Naive thymus-derived CD4-positive, alpha-beta T cell (primary cell): ENCODE measurements at regions not wholly inside any gene's neighbourhood (a gene's known extent, or its start where the extent isn't known, plus 50 kb on each side); places are given as distances from the start of the nearest gene placed in this dataset.
"Not testable (repeated sequence)": the region's sequence is repeated elsewhere in the genome, so short reads cannot be mapped to it uniquely, and the experiment has no call there.

Experiments
- ATAC-seq: fragments of 150-1000 bp; cut with Tn5 transposase; 2 replicates; pipeline ENCODE4 v1.10.0; 2021; ENCODE audit warnings: mild to moderate bottlenecking, moderate library complexity
- CTCF ChIA-PET: fragments of 350-600 bp; sonication (Branson Sonifier 250); formaldehyde crosslinking; loops from one replicate; lab custom pipeline; 2021; ENCODE audit warnings: antibody characterized with exemption; lab: Charles Lee
- POLR2A ChIA-PET: fragments of 350-600 bp; sonication (Branson Sonifier 250); formaldehyde crosslinking; loops from one replicate; lab custom pipeline; 2021; ENCODE audit warnings: antibody characterized with exemption, inconsistent platforms; lab: Charles Lee
- DNase-seq, 9 donors: peaks; one replicate each; pipeline versions ENCODE4 v3.0.0 to v3.0.0-alpha.2; 2020 to 2022; ENCODE audit warnings: mixed read lengths in 1 of 9
- H3K27ac ChIP-seq: one replicate; pipeline ENCODE4 v1.7.0; 2013; ENCODE audit warnings: mild to moderate bottlenecking, low read depth, low read length, moderate library complexity
- H3K27me3 ChIP-seq, 2 donors: one replicate each; pipeline ENCODE4 v1.7.0; 2013; ENCODE audit warnings: low read length in 2 of 2, mild to moderate bottlenecking in 2 of 2, moderate library complexity in 2 of 2; ENCODE audit not compliant: control insufficient read depth in 2 of 2, insufficient read depth in 2 of 2
- H3K36me3 ChIP-seq, 3 experiments: 1 replicate in 2 of 3; 2 replicates in 1 of 3; pipeline ENCODE4 v1.7.0; 2013; ENCODE audit warnings: low read length in 3 of 3, mild to moderate bottlenecking in 3 of 3, moderate library complexity in 1 of 3; ENCODE audit not compliant: insufficient read depth in 3 of 3, control insufficient read depth in 2 of 3
- H3K4me1 ChIP-seq, 2 donors: one replicate each; pipeline ENCODE4 v1.7.0; 2013; ENCODE audit warnings: low read length in 2 of 2, mild to moderate bottlenecking in 2 of 2, moderate library complexity in 1 of 2; ENCODE audit not compliant: control insufficient read depth in 2 of 2, insufficient read depth in 2 of 2
- H3K4me3 ChIP-seq: 2 replicates; pipeline ENCODE4 v1.7.0; 2013; ENCODE audit warnings: mild to moderate bottlenecking, low read length
- H3K9me3 ChIP-seq, 3 experiments: 1 replicate in 2 of 3; 2 replicates in 1 of 3; pipeline ENCODE4 v1.7.0; 2013; ENCODE audit warnings: low read length in 3 of 3; ENCODE audit not compliant: control insufficient read depth in 2 of 3
- H3K27ac Mint-ChIP-seq, 9 donors: one replicate each; pipeline ENCODE4 v1.8.0; 2020 to 2022; ENCODE audit warnings: mixed read lengths in 9 of 9, mild to moderate bottlenecking in 8 of 9, moderate library complexity in 5 of 9, inconsistent platforms in 2 of 9
- H3K27me3 Mint-ChIP-seq, 5 donors: one replicate each; pipeline ENCODE4 v1.8.0; 2021 to 2022; ENCODE audit warnings: mixed read lengths in 5 of 5, mild to moderate bottlenecking in 1 of 5
- H3K36me3 Mint-ChIP-seq, 5 donors: one replicate each; pipeline ENCODE4 v1.8.0; 2020 to 2022; ENCODE audit warnings: mixed read lengths in 5 of 5, mild to moderate bottlenecking in 3 of 5, inconsistent platforms in 1 of 5
- H3K4me1 Mint-ChIP-seq, 7 donors: one replicate each; pipeline ENCODE4 v1.8.0; 2020 to 2022; ENCODE audit warnings: mixed read lengths in 7 of 7, mild to moderate bottlenecking in 3 of 7, inconsistent platforms in 1 of 7
- H3K4me3 Mint-ChIP-seq, 10 donors: one replicate each; pipeline ENCODE4 v1.8.0; 2020 to 2022; ENCODE audit warnings: mild to moderate bottlenecking in 10 of 10, mixed read lengths in 10 of 10, moderate library complexity in 6 of 10, inconsistent platforms in 2 of 10
- H3K9me3 Mint-ChIP-seq, 11 donors: one replicate each; pipeline ENCODE4 v1.8.0; 2020 to 2022; ENCODE audit warnings: mixed read lengths in 11 of 11, mild to moderate bottlenecking in 4 of 11, inconsistent platforms in 1 of 11, moderate library complexity in 1 of 11
- intact Hi-C, 2 donors: fragments of 100-400 bp; cut with micrococcal nuclease; formaldehyde crosslinking; loops; one replicate each; pipeline ENCODE4 v1.15.1; 2023

GRCh38 chr5:18798058-18798457 is 1163.8 kb downstream of the TAF11L14 start:
- Mint-ChIP-seq H3K27me3 (no peaks in the 10 kb centered on the region), H3K27ac (no peak overlapping the region), H3K9me3 (peaks cover 0 to 3% (median 0%) of the 10 kb centered on the region in 11 donors), H3K4me3 (no peak overlapping the region), H3K36me3 (no peaks in the 10 kb centered on the region), H3K4me1 (peaks cover 0 to 4% (median 0%) of the 10 kb centered on the region in 7 donors)
- intact Hi-C loops, result no loop called here
- Histone ChIP-seq H3K36me3 (no peaks in the 10 kb centered on the region), H3K4me3 (no peak overlapping the region), H3K9me3 (no peaks in the 10 kb centered on the region), H3K27ac (no peak overlapping the region), H3K4me1 (no peaks in the 10 kb centered on the region), H3K27me3 (no peaks in the 10 kb centered on the region)
- no peak for DNase-seq
- ChIA-PET POLR2A (no interaction called here), CTCF (interaction anchor here (1.1 kb wide), 1 partner anchor 17 kb away, joined by 3 read pairs; no protein-coding TSS in a partner anchor)
- ATAC-seq, result no peak

GRCh38 chr5:18799482-18800128 is 1165.3 kb downstream of the TAF11L14 start:
- no peak for ATAC-seq
- Histone ChIP-seq H3K36me3 (no peaks in the 10 kb centered on the region), H3K27ac (no peak overlapping the region), H3K4me3 (no peak overlapping the region), H3K27me3 (no peaks in the 10 kb centered on the region), H3K9me3 (no peaks in the 10 kb centered on the region), H3K4me1 (no peaks in the 10 kb centered on the region)
- H3K36me3 Mint-ChIP-seq, result no peaks in the 10 kb centered on the region
- no peaks in the 10 kb centered on the region for H3K27me3 Mint-ChIP-seq
- CTCF ChIA-PET, result no interaction called here
- POLR2A ChIA-PET, result no interaction called here
- peaks cover 0 to 4% (median 0%) of the 10 kb centered on the region in 7 donors for H3K4me1 Mint-ChIP-seq
- intact Hi-C loops, result no loop called here
- peaks cover 0 to 3% (median 0%) of the 10 kb centered on the region in 11 donors for H3K9me3 Mint-ChIP-seq
- no peak overlapping the region for H3K27ac Mint-ChIP-seq
- DNase-seq, result no peak
- H3K4me3 Mint-ChIP-seq, result no peak overlapping the region

DNA sequence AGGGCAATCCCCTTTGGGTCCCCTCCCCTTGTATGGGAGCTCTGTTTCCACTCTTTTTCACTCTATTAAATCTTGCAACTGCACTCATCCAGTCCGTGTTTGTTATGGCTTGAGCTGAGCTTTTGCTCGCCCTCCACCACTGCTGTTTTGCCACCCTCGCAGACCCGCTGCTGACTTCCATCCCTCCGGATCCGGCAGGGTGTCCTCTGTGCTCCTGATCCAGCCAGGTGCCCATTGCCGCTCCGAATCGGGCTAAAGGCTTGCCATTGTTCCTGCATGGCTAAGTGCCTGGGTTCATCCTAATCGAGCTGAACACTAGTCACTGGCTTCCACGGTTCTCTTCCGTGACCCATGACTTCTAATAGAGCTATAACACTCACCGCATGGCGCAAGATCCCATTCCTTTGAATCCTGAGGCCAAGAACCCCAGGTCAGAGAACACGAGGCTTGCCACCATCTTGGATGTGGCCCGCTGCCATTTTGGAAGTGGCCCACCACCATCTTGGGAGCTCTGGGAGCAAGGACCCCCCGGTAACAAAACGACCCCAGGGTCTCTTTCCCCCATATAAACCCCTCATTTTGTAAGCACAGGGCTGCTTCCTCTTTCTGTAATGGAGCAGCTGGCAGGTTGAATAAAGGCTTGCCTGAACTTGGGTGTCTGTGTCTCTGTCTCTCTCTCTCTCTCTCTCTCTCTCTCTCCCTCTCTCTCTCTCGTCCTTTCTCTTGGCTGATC is 1166.2 kb downstream of the TAF11L14 start:
- H3K27ac ChIP-seq, result no peak overlapping the region
- Mint-ChIP-seq H3K9me3 (peaks cover 0 to 3% (median 0%) of the 10 kb centered on the region in 11 donors), H3K4me1 (peaks cover 0 to 4% (median 0%) of the 10 kb centered on the region in 7 donors), H3K4me3 (no peak overlapping the region), H3K27me3 (no peaks in the 10 kb centered on the region), H3K36me3 (no peaks in the 10 kb centered on the region), H3K27ac (no peak overlapping the region)
- H3K4me1 ChIP-seq, result no peaks in the 10 kb centered on the region
- H3K27me3 ChIP-seq, result no peaks in the 10 kb centered on the region
- no peaks in the 10 kb centered on the region for H3K9me3 ChIP-seq
- ATAC-seq (no peak), DNase-seq (no peak)
- ChIA-PET POLR2A (no interaction called here), CTCF (no interaction called here)
- no peak overlapping the region for H3K4me3 ChIP-seq
- H3K36me3 ChIP-seq, result no peaks in the 10 kb centered on the region
- intact Hi-C loops, result no loop called here

GRCh38 chr5:18801413-18801812 is 1167.2 kb downstream of the TAF11L14 start:
- not testable (repeated sequence) for ATAC-seq
- POLR2A ChIA-PET, result interaction anchor here (0.6 kb wide), 1 partner anchor 10 kb away, joined by 3 read pairs; no protein-coding TSS in a partner anchor

DNA sequence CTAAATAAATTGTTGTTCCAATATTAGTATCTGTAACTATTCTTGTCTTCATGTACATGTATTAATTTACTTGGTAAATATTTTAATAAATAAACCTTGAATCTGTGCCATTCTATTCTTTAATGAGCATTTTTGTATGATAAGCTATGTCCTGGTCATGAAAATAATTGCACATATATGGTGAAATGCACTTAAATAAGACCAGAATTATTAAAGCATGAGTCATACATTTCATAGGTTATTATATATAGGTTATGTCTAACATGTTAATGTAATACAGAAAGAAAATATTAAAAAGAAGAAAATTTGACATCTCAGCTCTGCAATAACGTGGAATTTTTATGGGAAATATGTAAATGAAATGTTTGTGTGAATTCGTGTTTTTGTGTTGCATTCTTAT is 1168.1 kb downstream of the TAF11L14 start:
- H3K36me3 Mint-ChIP-seq, result no peaks in the 10 kb centered on the region
- Histone ChIP-seq H3K27me3 (no peaks in the 10 kb centered on the region), H3K4me1 (no peaks in the 10 kb centered on the region), H3K27ac (no peak overlapping the region), H3K4me3 (no peak overlapping the region), H3K36me3 (no peaks in the 10 kb centered on the region), H3K9me3 (no peaks in the 10 kb centered on the region)
- H3K4me1 Mint-ChIP-seq, result peaks cover 0 to 4% (median 0%) of the 10 kb centered on the region in 7 donors
- intact Hi-C loops, result no loop called here
- H3K27ac Mint-ChIP-seq, result no peak overlapping the region
- CTCF ChIA-PET, result interaction anchor here (0.7 kb wide), 1 partner anchor 1060 kb away, joined by 4 read pairs; no protein-coding TSS in a partner anchor
- no peak overlapping the region for H3K4me3 Mint-ChIP-seq
- ATAC-seq (no peak), DNase-seq (no peak)
- POLR2A ChIA-PET, result no interaction called here
- no peaks in the 10 kb centered on the region for H3K27me3 Mint-ChIP-seq
- peaks cover 0 to 3% (median 0%) of the 10 kb centered on the region in 11 donors for H3K9me3 Mint-ChIP-seq

More at GRCh38 chr5:18801413-18801812, 1167.2 kb downstream of the TAF11L14 start:
- H3K4me3 Mint-ChIP-seq, H3K36me3 Mint-ChIP-seq, DNase-seq, H3K36me3 ChIP-seq, H3K4me1 Mint-ChIP-seq, H3K4me1 ChIP-seq, H3K9me3 Mint-ChIP-seq, CTCF ChIA-PET, H3K4me3 ChIP-seq, H3K27ac ChIP-seq, H3K27me3 Mint-ChIP-seq, H3K9me3 ChIP-seq, H3K27ac Mint-ChIP-seq, H3K27me3 ChIP-seq, intact Hi-C loops: not testable (repeated sequence)

DNA sequence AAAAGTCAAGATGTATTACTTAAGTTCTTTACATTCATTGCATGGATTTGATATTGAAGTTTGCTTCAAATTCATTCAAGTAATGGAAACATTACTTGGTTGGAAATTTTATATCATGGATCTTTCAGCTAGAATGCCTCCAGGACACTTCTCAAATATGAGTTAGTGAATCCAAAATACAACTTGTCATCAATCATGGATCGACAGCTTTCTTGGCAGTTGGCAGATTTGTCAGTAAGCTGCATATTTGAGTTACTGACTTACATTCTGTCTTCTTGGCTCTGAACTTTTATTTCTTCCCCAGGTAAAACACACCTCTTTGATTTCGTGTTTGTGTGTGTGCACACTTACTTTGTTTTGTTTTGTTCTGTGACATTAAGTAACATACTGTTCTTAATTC is 1171.1 kb downstream of the TAF11L14 start:
- DNase-seq, result no peak
- peaks cover 0 to 2% (median 0%) of the 10 kb centered on the region in 11 donors for H3K9me3 Mint-ChIP-seq
- H3K4me3 ChIP-seq, result no peak overlapping the region
- H3K27ac ChIP-seq, result no peak overlapping the region
- intact Hi-C loops, result no loop called here
- no peaks in the 10 kb centered on the region for H3K36me3 Mint-ChIP-seq
- H3K4me1 Mint-ChIP-seq, result peaks cover 0 to 4% (median 0%) of the 10 kb centered on the region in 7 donors
- no peaks in the 10 kb centered on the region for H3K27me3 ChIP-seq
- no peaks in the 10 kb centered on the region for H3K36me3 ChIP-seq
- peaks cover 0 to 5% (median 0%) of the 10 kb centered on the region in 5 donors for H3K27me3 Mint-ChIP-seq
- CTCF ChIA-PET, result no interaction called here
- no peak overlapping the region for H3K4me3 Mint-ChIP-seq
- no peaks in the 10 kb centered on the region for H3K4me1 ChIP-seq
- POLR2A ChIA-PET, result no interaction called here
- ATAC-seq, result no peak
- H3K27ac Mint-ChIP-seq, result no peak overlapping the region
- no peaks in the 10 kb centered on the region for H3K9me3 ChIP-seq
